Caco-2 (cell line): ENCODE measurements at regions not wholly inside any gene's neighbourhood (a gene's known extent, or its start where the extent isn't known, plus 50 kb on each side); places are given as distances from the start of the nearest gene placed in this dataset.
A peak's percentile ranks its signal among the peaks of the same experiment; 100 is the strongest.
"Not testable (repeated sequence)": the region's sequence is repeated elsewhere in the genome, so short reads cannot be mapped to it uniquely, and the experiment has no call there.

ENCODE experiments used
- BruUV-seq: library from RNA; stranded (reverse); fragments of 400-500 nt; replicated peaks from 2 replicates; lab custom pipeline; 2021; lab: Mats Ljungman, UMichigan
- CTCF ChIA-PET: fragments of 300-600 bp; sonication (Branson Sonifier 250); formaldehyde crosslinking; loops from one replicate; lab custom pipeline; 2022; ENCODE audit warnings: antibody characterized with exemption; lab: Charles Lee
- POLR2A ChIA-PET: fragments of 300-600 bp; sonication (Branson Sonifier 250); formaldehyde crosslinking; loops from one replicate; lab custom pipeline; 2022; ENCODE audit warnings: antibody characterized with exemption; lab: Charles Lee
- DNase-seq, 2 experiments: peaks; one replicate each; pipeline versions ENCODE4 v3.0.0 to v3.0.0-alpha.2; 2020 to 2022
- H3K27me3 ChIP-seq: replicated peaks from 2 replicates; pipeline ENCODE4 v1.6.0; 2011; ENCODE audit warnings: low read length; ENCODE audit not compliant: control insufficient read depth, insufficient read depth
- H3K36me3 ChIP-seq: 2 replicates; pipeline ENCODE4 v1.5.1; 2011; ENCODE audit warnings: low read length; ENCODE audit not compliant: control insufficient read depth, insufficient read depth
- H3K4me1 ChIP-seq: fragments of 250-450 bp; sonication (Bioruptor Pico); 2 replicates; pipeline ENCODE4 v1.5.1; 2020; ENCODE audit warnings: mild to moderate bottlenecking
- H3K4me3 ChIP-seq: 2 replicates; pipeline ENCODE4 v1.5.1; 2011; ENCODE audit warnings: low read depth, mild to moderate bottlenecking, control low read depth, low read length
- H3K9me3 ChIP-seq: fragments of 250-450 bp; sonication (Bioruptor Pico); 2 replicates; pipeline ENCODE4 v1.5.1; 2020; ENCODE audit warnings: mild to moderate bottlenecking, moderate library complexity
- H3K27ac Mint-ChIP-seq: one replicate; pipeline ENCODE4 v1.8.0; 2022; ENCODE audit warnings: mixed read lengths; ENCODE audit not compliant: unreplicated experiment
- H3K27me3 Mint-ChIP-seq: one replicate; pipeline ENCODE4 v1.8.0; 2022; ENCODE audit warnings: mixed read lengths; ENCODE audit not compliant: insufficient read depth, unreplicated experiment
- H3K36me3 Mint-ChIP-seq: one replicate; pipeline ENCODE4 v1.8.0; 2022; ENCODE audit warnings: mild to moderate bottlenecking, mixed read lengths; ENCODE audit not compliant: insufficient read depth, unreplicated experiment
- H3K4me1 Mint-ChIP-seq: one replicate; pipeline ENCODE4 v1.8.0; 2022; ENCODE audit warnings: low read depth, mixed read lengths; ENCODE audit not compliant: unreplicated experiment
- H3K4me3 Mint-ChIP-seq: one replicate; pipeline ENCODE4 v1.8.0; 2022; ENCODE audit warnings: mild to moderate bottlenecking, moderate library complexity, mixed read lengths; ENCODE audit not compliant: unreplicated experiment
- H3K9me3 Mint-ChIP-seq: one replicate; pipeline ENCODE4 v1.8.0; 2022; ENCODE audit warnings: mixed read lengths; ENCODE audit not compliant: unreplicated experiment
- intact Hi-C: fragments of 100-400 bp; cut with micrococcal nuclease; formaldehyde crosslinking; loops from one replicate; pipeline ENCODE4 v1.10.0; 2022; ENCODE audit not compliant: unreplicated experiment

- H3K27ac Mint-ChIP-seq, H3K4me1 ChIP-seq, H3K9me3 ChIP-seq, H3K9me3 Mint-ChIP-seq, BruUV-seq, H3K36me3 ChIP-seq, CTCF ChIA-PET, H3K4me1 Mint-ChIP-seq, H3K36me3 Mint-ChIP-seq, H3K27me3 Mint-ChIP-seq, POLR2A ChIA-PET, H3K27me3 ChIP-seq: not testable (repeated sequence)
- intact Hi-C loops, result loop anchor here (10.0 kb wide), 1 partner anchor 209 kb away; no protein-coding TSS in a partner anchor
- peak in 1 of 2 experiments; percentile 18 for DNase-seq
- H3K4me3 Mint-ChIP-seq, result peak overlapping the region; percentile 61
- H3K4me3 ChIP-seq, result peak overlapping the region; percentile 30
These were observed 202.8 kb upstream of the C1QTNF3 start for GRCh38 chr5:34245813-34246212.

- intact Hi-C loops, H3K36me3 Mint-ChIP-seq, H3K27me3 Mint-ChIP-seq, CTCF ChIA-PET, H3K9me3 Mint-ChIP-seq, POLR2A ChIA-PET, BruUV-seq, H3K27me3 ChIP-seq, H3K4me1 ChIP-seq, H3K27ac Mint-ChIP-seq, H3K36me3 ChIP-seq, H3K4me1 Mint-ChIP-seq, H3K4me3 ChIP-seq, H3K9me3 ChIP-seq, H3K4me3 Mint-ChIP-seq: not testable (repeated sequence)
- peak in 1 of 2 experiments; percentile 14 for DNase-seq
These were observed 215.6 kb upstream of the C1QTNF3 start for GRCh38 chr5:34258598-34258997.

- POLR2A ChIA-PET, H3K4me1 ChIP-seq, H3K4me3 ChIP-seq, H3K9me3 ChIP-seq, intact Hi-C loops, H3K4me1 Mint-ChIP-seq, H3K27me3 ChIP-seq, H3K4me3 Mint-ChIP-seq, H3K36me3 ChIP-seq, H3K9me3 Mint-ChIP-seq, H3K27ac Mint-ChIP-seq, H3K27me3 Mint-ChIP-seq, CTCF ChIA-PET, BruUV-seq, H3K36me3 Mint-ChIP-seq, DNase-seq: not testable (repeated sequence)
These were observed 218.0 kb upstream of the C1QTNF3 start for GRCh38 chr5:34261020-34261419.

GRCh38 chr5:34266151-34266550 is 223.1 kb upstream of the C1QTNF3 start:
- H3K36me3 ChIP-seq, H3K36me3 Mint-ChIP-seq, BruUV-seq, CTCF ChIA-PET, H3K4me1 ChIP-seq, POLR2A ChIA-PET, H3K9me3 ChIP-seq, H3K4me3 Mint-ChIP-seq, H3K9me3 Mint-ChIP-seq, H3K27me3 Mint-ChIP-seq, H3K4me3 ChIP-seq, H3K4me1 Mint-ChIP-seq, DNase-seq, intact Hi-C loops, H3K27me3 ChIP-seq, H3K27ac Mint-ChIP-seq: not testable (repeated sequence)

GRCh38 chr5:34296759-34297158 is 253.7 kb upstream of the C1QTNF3 start:
- CTCF ChIA-PET, intact Hi-C loops, DNase-seq, H3K27me3 Mint-ChIP-seq, POLR2A ChIA-PET, H3K36me3 Mint-ChIP-seq, H3K4me1 Mint-ChIP-seq, H3K9me3 Mint-ChIP-seq, H3K4me3 Mint-ChIP-seq, H3K27ac Mint-ChIP-seq, H3K27me3 ChIP-seq, H3K4me1 ChIP-seq, H3K4me3 ChIP-seq, H3K9me3 ChIP-seq, BruUV-seq, H3K36me3 ChIP-seq: not testable (repeated sequence)

GRCh38 chr5:34329201-34329600 is 286.2 kb upstream of the C1QTNF3 start:
- H3K9me3 ChIP-seq, H3K27ac Mint-ChIP-seq, DNase-seq, intact Hi-C loops, BruUV-seq, H3K4me3 ChIP-seq, CTCF ChIA-PET, H3K9me3 Mint-ChIP-seq, H3K4me1 Mint-ChIP-seq, H3K4me3 Mint-ChIP-seq, H3K27me3 Mint-ChIP-seq, H3K27me3 ChIP-seq, H3K36me3 ChIP-seq, H3K36me3 Mint-ChIP-seq, POLR2A ChIA-PET, H3K4me1 ChIP-seq: not testable (repeated sequence)

- H3K36me3 ChIP-seq, H3K27me3 Mint-ChIP-seq, H3K27ac Mint-ChIP-seq, H3K27me3 ChIP-seq, H3K4me1 ChIP-seq, H3K4me3 ChIP-seq, H3K9me3 Mint-ChIP-seq, H3K4me1 Mint-ChIP-seq, POLR2A ChIA-PET, CTCF ChIA-PET, intact Hi-C loops, H3K36me3 Mint-ChIP-seq, BruUV-seq, H3K9me3 ChIP-seq, DNase-seq: not testable (repeated sequence)
- peak overlapping the region; percentile 17 for H3K4me3 Mint-ChIP-seq
These were observed 286.6 kb upstream of the C1QTNF3 start for GRCh38 chr5:34329611-34330108.
